GM04504 (cell line): ENCODE measurements at regions not wholly inside any gene's neighbourhood (a gene's known extent, or its start where the extent isn't known, plus 50 kb on each side); places are given as distances from the start of the nearest gene placed in this dataset.
"Not testable (repeated sequence)": the region's sequence is repeated elsewhere in the genome, so short reads cannot be mapped to it uniquely, and the experiment has no call there.

Experiments used
- DNase-seq: peaks from one replicate; pipeline ENCODE4 v3.0.0-alpha.2; 2012; ENCODE audit warnings: low read depth

- DNase-seq = no peak
Observed at GRCh38 chr6:74579794-74580193, 626.1 kb downstream of the COL12A1 start.

- DNase-seq = no peak
Observed at GRCh38 chr6:74579047-74579446, 626.8 kb downstream of the COL12A1 start.

DNA sequence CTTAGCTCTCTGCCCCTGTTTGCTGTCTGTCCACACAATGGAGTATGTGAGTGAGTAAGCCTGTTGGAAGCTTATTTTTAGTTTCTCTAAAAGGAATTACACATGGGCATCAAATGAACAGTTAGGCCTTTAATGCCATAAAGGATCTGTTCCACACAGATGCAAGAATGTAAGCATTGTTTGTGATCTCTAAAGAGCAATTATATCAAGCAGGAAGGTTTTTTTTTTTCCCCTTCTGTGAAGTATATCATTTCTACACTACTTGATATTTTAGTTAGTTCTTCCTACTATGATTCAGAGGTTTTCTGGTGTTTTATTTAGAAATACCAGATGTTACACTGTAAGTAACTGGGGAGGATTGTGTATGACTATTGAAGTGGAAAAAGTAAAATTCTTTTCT lies 627.5 kb downstream of the COL12A1 start:
- peak; percentile 79 for DNase-seq

GRCh38 chr6:74577619-74578018 lies 628.2 kb downstream of the COL12A1 start:
- no peak for DNase-seq

GRCh38 chr6:74574794-74575193 lies 631.1 kb downstream of the COL12A1 start:
- DNase-seq = no peak

DNA sequence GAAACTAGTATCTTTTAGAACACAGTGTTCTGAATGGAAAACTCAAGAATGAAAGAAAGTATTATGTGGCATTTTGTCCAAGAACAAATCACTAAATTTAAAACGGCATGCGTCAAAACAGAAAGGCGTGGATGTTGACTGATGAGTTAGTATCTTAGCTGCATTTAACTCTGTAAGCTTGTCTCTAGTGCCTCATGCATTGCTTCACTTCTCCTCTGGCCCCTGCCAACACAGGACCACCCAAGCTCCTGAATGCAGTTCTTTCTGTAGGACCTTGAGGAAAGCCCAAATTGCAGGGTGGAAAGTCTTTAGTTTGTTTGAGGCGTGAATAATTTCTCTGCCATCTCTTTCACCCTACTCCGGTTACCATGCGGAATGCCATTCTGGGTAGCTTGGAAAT lies 632.2 kb downstream of the COL12A1 start:
- no peak for DNase-seq

DNA sequence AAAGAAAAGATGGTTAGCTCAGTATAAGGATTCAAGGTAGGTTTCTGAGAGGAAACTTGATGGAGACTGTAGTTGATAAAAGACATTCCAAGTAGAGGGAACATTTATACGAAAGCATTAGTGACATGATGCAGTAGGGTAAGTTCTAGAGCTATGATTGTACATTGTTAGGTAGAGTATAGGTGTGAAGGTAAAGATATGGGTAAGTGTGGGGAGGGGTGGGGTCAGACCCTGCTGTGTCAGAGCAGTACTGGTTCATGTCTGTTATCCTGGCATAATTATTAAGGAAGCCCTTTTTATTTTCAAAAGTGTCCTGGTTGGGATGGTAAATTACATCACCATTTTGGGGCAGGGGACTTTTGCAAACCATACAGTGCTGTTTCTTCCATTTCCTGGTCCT lies 635.8 kb downstream of the COL12A1 start:
- DNase-seq = no peak

DNA sequence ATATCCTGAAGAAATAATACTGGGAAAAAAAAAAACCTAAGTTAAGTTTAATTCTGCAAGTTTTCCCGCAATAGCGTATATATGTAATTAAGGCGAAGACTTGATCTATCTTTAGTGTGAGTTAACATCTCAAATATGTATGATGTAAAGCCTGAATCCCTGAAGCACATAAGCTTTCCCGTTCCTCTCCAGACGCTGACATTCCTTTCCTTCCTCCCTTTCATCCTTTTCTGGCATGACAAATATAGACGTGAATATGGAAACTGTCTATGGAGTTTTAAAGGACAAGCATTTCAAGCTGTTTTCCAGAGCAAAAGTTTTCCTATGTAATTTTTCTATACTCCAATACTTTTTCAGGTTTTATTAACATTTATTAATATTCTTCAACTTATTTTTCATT lies 637.0 kb downstream of the COL12A1 start:
- DNase-seq = no peak

- not testable (repeated sequence) for DNase-seq
Observed at GRCh38 chr6:74567923-74568290, 637.9 kb downstream of the COL12A1 start.

DNA sequence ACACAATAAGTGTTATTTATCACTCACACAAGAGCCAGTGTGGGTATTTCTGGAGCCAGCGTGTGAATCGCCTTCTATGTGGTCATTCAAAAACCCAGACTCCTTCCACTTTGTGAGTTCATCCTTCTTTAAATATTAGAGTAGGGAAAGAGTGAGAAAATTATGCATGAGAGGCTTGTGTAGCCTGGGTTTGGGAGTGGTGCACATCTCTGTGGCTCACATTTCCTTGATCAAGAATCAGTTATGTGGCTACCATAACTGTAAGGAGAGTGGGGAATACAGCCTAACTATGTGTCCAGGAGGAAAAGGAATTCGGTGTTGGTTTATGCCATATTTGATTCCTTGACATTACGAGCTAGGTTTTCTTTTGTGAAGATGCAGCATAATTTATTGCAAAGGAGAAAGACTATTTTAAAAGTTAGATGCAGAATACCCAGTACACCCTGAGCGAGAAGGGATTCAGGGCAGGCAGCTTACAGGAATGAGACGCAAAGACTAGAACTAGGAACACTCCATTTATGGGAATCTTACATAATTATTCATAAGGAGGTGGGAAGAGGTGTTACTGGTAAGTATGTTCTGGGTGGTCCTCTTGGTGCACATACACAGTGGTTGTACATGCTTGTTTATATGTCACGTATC lies 638.5 kb downstream of the COL12A1 start:
- no peak for DNase-seq

GRCh38 chr6:74557236-74557635 lies 648.6 kb downstream of the COL12A1 start:
- no peak for DNase-seq

DNA sequence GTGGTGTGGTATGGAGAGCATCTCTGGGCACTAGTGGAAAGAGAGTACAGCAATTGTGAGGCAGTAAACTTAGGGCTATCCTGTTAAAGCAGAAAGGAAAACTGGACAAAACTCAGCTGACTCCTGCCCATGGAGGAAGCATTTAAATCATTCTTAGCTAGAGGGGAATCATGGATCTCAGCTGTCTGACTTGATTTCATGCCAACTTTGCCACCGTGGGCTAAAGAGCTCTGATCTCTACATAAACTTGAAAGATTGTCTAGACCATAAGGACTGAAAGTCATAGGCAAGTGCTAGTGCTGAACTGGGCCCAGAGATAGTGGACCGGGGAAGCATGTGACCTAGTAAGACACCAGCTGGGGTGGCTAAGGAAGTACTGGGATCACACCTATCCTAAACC lies 651.8 kb downstream of the COL12A1 start:
- DNase-seq = no peak

DNA sequence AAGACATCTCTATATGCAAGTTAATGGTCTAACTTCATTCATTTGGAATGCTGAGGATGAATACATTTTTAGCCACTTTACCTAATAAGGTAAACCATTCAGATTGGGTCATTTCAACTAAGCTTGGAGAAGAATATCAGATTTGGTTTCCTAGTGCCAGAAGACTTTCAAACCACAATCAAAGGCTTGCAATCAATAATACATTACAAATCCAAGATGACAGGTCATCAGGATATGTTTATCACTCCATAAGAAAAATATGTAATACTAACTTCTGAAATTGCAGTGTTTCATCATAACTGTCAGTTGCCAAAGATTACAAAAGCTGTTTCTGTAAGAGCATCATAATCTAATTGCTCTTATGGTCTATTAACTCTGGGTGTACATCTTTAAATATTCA lies 654.0 kb downstream of the COL12A1 start:
- no peak for DNase-seq

DNA sequence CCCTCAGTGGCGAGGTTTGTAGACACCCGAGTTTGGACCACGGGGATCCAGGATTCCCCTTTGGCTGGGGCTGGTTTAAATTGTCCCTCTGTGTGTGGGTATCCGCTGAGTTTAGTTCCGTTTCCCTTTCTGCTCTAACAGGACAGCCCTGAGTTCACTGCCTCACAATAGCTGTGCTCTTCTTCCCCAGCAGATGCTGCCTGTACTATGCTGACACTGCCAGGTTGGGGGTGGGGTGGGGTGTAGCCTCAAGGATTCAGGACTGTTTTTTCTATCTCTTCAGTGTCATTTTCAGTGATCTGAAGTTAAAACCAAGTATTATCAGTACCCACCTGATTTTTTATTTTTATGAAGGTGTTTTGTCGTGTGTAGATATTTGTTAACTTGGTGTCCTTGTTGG lies 655.0 kb downstream of the COL12A1 start:
- no peak for DNase-seq

GRCh38 chr6:74549746-74550145 lies 656.1 kb downstream of the COL12A1 start:
- no peak for DNase-seq

DNA sequence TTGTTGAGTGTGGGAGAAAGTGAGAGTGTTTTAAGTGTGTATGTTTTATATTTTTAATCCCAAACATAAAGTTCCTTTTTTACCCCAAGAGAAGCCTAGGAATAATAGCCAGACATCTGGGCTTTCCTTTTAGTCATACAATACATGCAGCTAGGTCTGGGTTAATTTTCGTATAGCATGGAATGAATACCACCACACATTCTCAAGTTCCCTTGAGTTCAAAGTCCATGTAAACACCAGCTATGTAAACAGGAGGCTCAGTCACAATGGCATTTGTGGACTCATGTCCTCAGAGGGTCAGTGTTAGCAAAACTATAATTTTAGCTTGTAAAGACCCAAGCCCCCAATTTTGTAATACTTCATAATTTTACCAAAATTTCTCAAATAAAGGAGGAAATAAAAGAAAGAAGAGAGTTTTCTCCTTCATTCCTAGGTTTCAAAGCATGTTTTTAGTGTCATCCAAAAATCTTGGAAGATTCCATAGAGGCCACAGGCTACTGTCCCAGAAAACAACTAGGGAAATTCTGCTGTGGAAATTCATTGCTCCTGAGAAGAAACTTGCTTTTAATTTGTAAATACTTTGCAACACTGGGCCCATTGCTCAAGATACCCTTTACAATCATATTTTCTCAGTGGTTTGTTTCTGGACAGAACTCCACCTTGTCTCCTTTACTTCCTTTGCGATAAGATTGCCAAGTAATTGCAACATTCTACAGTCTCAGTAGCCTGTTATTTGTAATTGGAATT lies 671.2 kb downstream of the COL12A1 start:
- peak; percentile 17 for DNase-seq

GRCh38 chr6:74519163-74519562 lies 686.7 kb downstream of the COL12A1 start:
- DNase-seq = peak; percentile 35

GRCh38 chr6:74518035-74518434 lies 687.8 kb downstream of the COL12A1 start:
- no peak for DNase-seq

GRCh38 chr6:74510878-74511277 lies 695.0 kb downstream of the COL12A1 start:
- DNase-seq = no peak

- DNase-seq = no peak
Observed at GRCh38 chr6:74507649-74508048, 698.2 kb downstream of the COL12A1 start.

- DNase-seq = no peak
Observed at GRCh38 chr6:74505391-74505790, 700.5 kb downstream of the COL12A1 start.

- no peak for DNase-seq
Observed at GRCh38 chr6:74504941-74505340, 700.9 kb downstream of the COL12A1 start.

GRCh38 chr6:74492587-74492986 lies 713.3 kb downstream of the COL12A1 start:
- no peak for DNase-seq

DNA sequence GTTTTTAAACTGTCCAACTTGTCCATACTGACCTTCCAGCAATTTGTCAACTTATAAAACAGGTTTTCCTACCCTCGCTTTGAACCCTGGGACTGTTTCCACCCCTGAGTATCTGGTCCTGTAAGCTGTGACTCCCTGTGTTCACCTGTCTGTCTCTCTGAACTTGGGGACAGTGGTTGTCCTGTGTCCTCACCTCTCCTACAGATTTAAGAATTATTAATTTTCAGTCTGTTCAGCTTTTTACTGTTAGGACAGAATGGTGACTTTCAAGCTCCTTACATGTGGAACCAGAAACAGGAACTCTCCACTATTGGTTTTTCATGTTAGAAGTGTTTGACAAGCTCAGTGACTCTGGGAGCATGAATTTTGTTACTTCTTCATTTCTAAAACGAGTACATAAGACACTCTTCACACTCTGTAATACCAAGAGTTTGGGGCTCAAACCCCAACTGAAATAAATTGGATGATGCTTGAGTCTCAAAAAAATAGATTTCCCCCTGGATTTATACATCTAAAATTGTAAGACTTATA lies 713.9 kb downstream of the COL12A1 start:
- no peak for DNase-seq
